Kidney epithelial cell (primary cell): ENCODE measurements at regions not wholly inside any gene's neighbourhood (a gene's known extent, or its start where the extent isn't known, plus 50 kb on each side); places are given as distances from the start of the nearest gene placed in this dataset.

ENCODE experiments used
- DNase-seq: peaks from one replicate; pipeline ENCODE4 v3.0.0-alpha.2; 2010; ENCODE audit warnings: low read depth
- H3K27me3 ChIP-seq: 2 replicates; pipeline ENCODE4 v1.6.0; 2011; ENCODE audit warnings: low read length; ENCODE audit not compliant: control insufficient read depth, insufficient read depth
- H3K36me3 ChIP-seq: 2 replicates; pipeline ENCODE4 v1.5.1; 2011; ENCODE audit warnings: low read length; ENCODE audit not compliant: control insufficient read depth, insufficient read depth
- H3K4me3 ChIP-seq: 2 replicates; pipeline ENCODE4 v1.5.1; 2011; ENCODE audit warnings: low read depth, mild to moderate bottlenecking, control low read depth, low read length
- CTCF ChIP-seq: IDR thresholded peaks from 2 replicates; pipeline ENCODE4 v1.5.1; 2011; ENCODE audit warnings: mild to moderate bottlenecking, moderate library complexity, low read length, control low read depth, inconsistent platforms; ENCODE audit not compliant: insufficient read depth, poor library complexity, severe bottlenecking

DNA sequence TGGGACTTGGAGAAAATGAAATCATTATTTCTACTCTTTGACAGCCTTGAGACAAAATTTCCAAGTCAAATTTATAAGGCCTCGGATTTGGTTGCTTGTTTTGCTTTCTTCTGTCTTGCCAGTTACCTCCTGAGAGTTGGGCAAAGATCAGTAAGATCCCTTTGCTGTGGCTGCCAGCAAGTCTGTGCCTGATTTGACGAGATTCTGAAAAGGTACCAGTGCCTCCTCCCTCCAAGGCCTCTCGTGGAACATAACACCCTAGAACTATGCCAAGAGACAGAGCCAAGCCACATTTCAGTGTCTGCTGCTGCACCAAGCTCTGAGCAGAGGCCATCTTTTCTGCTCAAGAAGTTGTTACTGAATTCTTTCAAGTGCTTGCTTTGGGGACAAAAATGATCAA lies 61.0 kb downstream of the GTPBP8 start:
- DNase-seq = no peak
- H3K27me3 ChIP-seq = no peaks in the 10 kb centered on the region
- no peak for TF ChIP-seq CTCF
- no peaks in the 10 kb centered on the region for H3K36me3 ChIP-seq
- no peak overlapping the region for H3K4me3 ChIP-seq

- TF ChIP-seq CTCF = no peak
- DNase-seq = no peak
- Histone ChIP-seq H3K4me3 (no peak overlapping the region), H3K27me3 (no peaks in the 10 kb centered on the region), H3K36me3 (no peaks in the 10 kb centered on the region)
These were observed 62.4 kb downstream of the GTPBP8 start for GRCh38 chr3:113053169-113053568.

DNA sequence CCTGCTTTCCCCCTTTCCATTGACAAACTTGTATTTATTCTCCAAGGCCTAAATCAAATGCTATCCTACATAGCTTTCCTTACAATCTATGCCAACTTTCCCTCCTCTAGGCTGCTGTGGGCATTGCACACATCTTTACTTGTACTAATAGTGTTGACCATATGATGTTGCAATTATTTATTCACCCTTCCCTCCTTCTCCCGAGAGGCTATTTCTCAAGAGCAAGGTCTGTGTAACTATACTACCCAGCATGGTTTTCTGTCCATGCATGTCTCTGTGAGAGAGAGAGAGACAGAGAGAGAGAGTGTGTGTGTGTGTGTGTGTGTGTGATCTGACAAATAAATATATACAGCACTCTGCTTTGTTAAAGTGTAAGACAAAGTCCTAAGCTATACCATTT lies 63.8 kb downstream of the GTPBP8 start:
- DNase-seq = no peak
- Histone ChIP-seq H3K27me3 (no peaks in the 10 kb centered on the region), H3K4me3 (no peak overlapping the region), H3K36me3 (no peaks in the 10 kb centered on the region)
- no peak for TF ChIP-seq CTCF

GRCh38 chr3:113055201-113055600 lies 64.4 kb downstream of the GTPBP8 start:
- Histone ChIP-seq H3K36me3 (no peaks in the 10 kb centered on the region), H3K4me3 (no peak overlapping the region), H3K27me3 (no peaks in the 10 kb centered on the region)
- DNase-seq = no peak
- no peak for TF ChIP-seq CTCF

DNA sequence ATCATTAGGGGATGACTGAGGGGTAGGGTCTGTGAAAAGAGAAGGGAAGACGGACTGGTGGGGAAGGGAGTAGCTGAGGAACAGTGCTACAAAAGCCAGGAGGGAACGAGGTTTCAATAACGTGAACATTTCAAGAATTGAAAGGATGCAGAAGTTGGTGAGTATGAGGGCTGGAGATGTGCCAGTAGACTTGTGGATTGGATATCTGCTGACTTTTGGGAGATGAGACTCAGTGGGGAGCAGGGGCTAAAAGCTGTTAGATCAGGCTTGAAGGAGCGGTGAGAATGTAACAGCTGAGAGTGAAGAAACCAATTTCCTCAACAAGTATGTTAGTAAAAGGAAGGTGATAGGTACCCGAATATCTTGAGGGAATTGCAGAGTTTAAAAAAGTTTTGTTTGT lies 65.2 kb downstream of the GTPBP8 start:
- DNase-seq = no peak
- Histone ChIP-seq H3K36me3 (no peaks in the 10 kb centered on the region), H3K4me3 (no peak overlapping the region), H3K27me3 (no peaks in the 10 kb centered on the region)
- no peak for TF ChIP-seq CTCF

DNA sequence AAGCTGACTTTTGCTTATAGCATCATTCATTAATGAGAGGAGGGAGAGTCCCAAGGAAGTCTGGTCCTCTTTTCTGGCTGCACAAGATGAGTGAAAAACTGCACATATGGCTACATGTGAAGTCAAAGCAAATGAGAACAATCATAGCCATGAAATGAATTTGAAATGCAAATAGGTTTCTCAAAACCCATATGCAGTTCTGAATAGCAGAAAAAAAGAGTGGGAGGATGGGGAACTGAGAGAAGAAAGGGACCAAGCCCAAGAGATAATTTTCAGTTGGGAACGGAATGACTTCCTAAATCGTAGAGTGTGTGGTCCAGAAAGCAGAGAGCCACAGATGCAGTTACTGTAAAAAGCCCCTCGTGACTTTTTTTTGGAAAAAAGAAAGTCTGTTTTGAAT lies 66.3 kb downstream of the GTPBP8 start:
- Histone ChIP-seq H3K27me3 (no peaks in the 10 kb centered on the region), H3K36me3 (no peaks in the 10 kb centered on the region), H3K4me3 (no peak overlapping the region)
- no peak for TF ChIP-seq CTCF
- DNase-seq = no peak
